Neural cell (in vitro differentiated cells): ENCODE measurements at regions not wholly inside any gene's neighbourhood (a gene's known extent, or its start where the extent isn't known, plus 50 kb on each side); places are given as distances from the start of the nearest gene placed in this dataset.
"Not testable (repeated sequence)": the region's sequence is repeated elsewhere in the genome, so short reads cannot be mapped to it uniquely, and the experiment has no call there.

ENCODE experiments used
- CTCF ChIP-seq: fragments of 450-650 bp; IDR thresholded peaks from 2 replicates; pipeline ENCODE4 v1.5.1; 2014; ENCODE audit warnings: antibody characterized with exemption, mild to moderate bottlenecking, moderate library complexity; ENCODE audit not compliant: poor library complexity, severe bottlenecking
- POLR2AphosphoS5 ChIP-seq: IDR thresholded peaks from 2 replicates; pipeline ENCODE4 v1.6.1; 2012

GRCh38 chr13:87976650-87977049 lies 305.5 kb downstream of the SLITRK5 start:
- TF ChIP-seq POLR2AphosphoS5, CTCF: not testable (repeated sequence)
